Urothelium cell line (cell line): ENCODE measurements at regions not wholly inside any gene's neighbourhood (a gene's known extent, or its start where the extent isn't known, plus 50 kb on each side); places are given as distances from the start of the nearest gene placed in this dataset.
"Not testable (repeated sequence)": the region's sequence is repeated elsewhere in the genome, so short reads cannot be mapped to it uniquely, and the experiment has no call there.

Experiments used
- DNase-seq: peaks from one replicate; pipeline ENCODE4 v3.0.0; 2011; ENCODE audit warnings: low spot score, mixed read lengths
- FAIRE-seq: peaks from 2 replicates; lab custom pipeline; 2011; peaks lifted over from hg19 to GRCh38; lab: Jason Lieb, UNC

DNA sequence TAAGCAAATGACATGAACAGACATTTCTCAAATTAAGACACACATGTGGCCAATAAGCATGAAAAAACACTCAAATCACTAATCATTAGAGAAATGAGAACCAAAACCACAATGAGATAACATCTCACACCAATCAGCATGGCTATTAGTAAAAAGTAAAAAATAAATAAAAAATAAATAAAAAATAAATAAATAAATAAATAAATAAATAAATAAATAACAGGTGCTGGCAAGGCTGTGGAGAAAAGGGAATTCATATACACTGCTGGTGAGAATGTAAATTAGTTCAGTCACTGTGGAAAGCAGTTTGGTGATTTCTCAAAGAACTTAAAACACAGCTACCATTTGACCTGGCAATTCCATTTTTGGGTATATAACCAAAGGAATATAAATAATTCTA lies 167.1 kb upstream of the CNKSR2 start:
- DNase-seq (no peak), FAIRE-seq (no peak)

DNA sequence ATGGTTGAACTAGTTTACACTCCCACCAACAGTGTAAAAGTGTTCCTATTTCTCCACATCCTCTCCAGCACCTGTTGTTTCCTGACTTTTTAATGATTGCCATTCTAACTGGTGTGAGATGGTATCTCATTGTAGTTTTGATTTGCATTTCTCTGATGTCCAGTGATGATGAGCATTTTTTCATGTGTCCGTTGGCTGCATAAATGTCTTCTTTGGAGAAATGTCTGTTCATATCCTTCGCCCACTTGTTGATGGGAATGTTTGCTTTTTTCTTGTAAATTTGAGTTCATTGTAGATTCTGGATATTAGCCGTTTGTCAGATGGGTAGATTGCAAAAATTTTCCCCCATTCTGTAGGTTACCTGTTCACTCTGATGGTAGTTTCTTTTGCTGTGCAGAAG lies 155.0 kb upstream of the CNKSR2 start:
- DNase-seq, FAIRE-seq: not testable (repeated sequence)

DNA sequence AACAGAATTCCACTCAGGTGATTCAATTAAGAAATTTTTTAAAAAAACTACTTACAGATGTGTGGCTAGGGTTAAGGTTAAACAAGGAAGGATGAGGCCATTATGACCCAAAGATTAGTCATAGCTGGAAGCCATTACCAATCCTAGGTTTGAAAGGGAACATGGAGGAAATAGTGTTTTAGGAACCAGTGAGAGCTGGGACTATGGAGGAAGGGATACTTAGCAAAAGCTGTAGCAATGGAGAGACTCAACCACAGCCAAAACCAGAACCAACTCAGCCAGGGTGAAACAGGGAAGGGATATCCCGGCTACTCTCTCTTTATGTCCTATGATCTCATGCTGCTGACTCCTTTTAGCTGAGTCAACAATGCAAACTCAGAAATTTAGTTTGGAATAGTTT lies 148.6 kb upstream of the CNKSR2 start:
- DNase-seq, result peak; percentile 1
- no peak for FAIRE-seq

DNA sequence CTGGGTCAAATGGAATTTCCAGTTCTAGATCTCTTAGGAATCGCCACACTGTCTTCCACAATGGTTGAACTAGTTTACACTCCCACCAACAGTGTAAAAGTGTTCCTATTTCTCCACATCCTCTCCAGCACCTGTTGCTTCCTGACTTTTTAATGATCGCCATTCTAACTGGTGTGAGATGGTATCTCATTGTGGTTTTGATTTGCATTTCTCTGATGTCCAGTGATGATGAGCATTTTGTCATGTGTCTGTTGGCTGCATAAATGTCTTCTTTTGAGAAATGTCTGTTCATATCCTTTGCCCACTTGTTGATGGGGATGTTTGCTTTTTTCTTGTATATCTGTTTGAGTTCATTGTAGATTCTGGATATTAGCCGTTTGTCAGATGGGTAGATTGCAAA lies 145.2 kb upstream of the CNKSR2 start:
- FAIRE-seq, DNase-seq: not testable (repeated sequence)

- FAIRE-seq (no peak), DNase-seq (no peak)
These were observed 119.1 kb upstream of the CNKSR2 start for GRCh38 chrX:21255032-21255618.

DNA sequence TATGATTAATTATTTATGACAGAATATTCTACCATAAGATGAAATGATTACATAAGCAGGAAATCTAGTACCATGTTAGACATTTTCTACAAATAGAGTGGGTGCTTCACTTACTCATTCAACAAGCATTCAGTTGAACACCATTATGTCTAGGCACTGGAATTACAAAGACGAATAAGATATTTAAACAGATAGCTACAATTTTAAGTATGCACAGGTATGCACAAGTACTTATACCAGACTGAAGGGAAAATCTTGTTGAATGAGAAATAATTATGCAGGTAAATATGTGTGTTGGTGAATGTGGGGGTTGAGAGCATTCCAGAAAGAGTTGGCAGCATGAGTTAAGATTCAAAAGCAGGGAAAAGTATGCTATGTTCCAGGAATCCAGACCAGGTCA lies 107.3 kb upstream of the CNKSR2 start:
- FAIRE-seq, result no peak
- no peak for DNase-seq

- DNase-seq (no peak), FAIRE-seq (no peak)
These were observed 97.3 kb upstream of the CNKSR2 start for GRCh38 chrX:21276736-21277433.

- FAIRE-seq (no peak), DNase-seq (no peak)
These were observed 85.0 kb upstream of the CNKSR2 start for GRCh38 chrX:21289232-21289631.

DNA sequence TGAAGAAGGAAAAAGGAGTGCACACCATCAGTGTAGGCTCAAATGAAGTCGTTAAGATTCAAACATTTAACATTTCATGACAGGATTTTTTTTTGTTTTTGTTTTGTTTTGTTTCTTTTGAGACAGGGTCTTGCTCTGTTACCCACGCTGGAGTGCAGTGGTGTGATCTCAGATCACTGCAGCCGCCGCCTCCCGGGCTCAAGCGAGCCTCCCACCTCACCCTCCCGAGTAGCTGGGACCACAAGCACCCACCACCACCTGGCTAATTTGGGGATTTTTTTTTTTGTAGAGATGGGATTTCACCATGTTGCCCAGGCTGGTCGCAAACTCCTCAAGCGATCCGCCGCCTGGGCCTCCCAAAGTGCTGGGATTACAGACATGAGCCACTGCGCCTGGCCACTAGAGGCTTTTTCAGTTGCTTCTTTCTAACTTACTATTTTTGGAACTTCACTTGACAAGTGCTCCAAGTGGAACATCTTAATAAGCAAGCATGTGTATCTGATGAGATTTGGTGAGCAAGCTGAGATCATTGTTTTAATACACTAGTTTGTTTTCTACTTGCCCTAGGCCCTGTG lies 78.9 kb upstream of the CNKSR2 start:
- FAIRE-seq (no peak), DNase-seq (no peak)

DNA sequence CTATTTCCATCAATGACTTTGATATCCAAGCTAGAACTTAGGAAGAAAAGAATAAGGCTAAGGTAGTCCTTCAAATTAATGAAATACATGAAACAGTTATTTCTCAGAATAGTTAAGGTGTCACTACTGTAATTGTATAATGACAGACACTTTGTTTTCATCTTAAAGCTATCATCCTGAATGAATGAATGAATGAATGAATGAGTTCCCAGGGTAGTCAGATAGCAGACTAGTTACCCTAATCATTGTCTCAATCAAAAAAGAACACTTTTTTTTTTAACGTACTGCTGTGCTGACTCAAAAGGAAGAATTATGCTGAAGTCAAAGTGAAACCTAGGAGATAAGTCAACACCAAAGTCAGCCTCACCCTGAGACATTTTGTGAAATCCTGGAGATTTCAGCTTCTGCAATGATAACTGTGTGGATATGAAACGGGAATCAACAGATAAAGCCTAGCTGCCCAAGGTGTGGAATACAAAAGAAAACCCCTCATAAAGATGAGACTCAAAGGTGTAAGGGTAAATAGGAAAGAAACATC lies 68.3 kb upstream of the CNKSR2 start:
- FAIRE-seq (no peak), DNase-seq (no peak)

- DNase-seq, result no peak
- FAIRE-seq, result no peak
These were observed 54.9 kb upstream of the CNKSR2 start for GRCh38 chrX:21319323-21319722.
